K562 (cell line): ENCODE measurements at regions not wholly inside any gene's neighbourhood (a gene's known extent, or its start where the extent isn't known, plus 50 kb on each side); places are given as distances from the start of the nearest gene placed in this dataset.

ENCODE experiments used
- ATF4 ChIP-seq: fragments of 450-650 bp; formaldehyde crosslinking; IDR thresholded peaks from 2 replicates; pipeline ENCODE4 v1.4.0; 2022; ENCODE audit warnings: mild to moderate bottlenecking, moderate library complexity
- CEBPB ChIP-seq: fragments of 450-650 bp; IDR thresholded peaks from 2 replicates; pipeline ENCODE4 v1.6.1; 2016; ENCODE audit warnings: missing genetic modification characterization, missing compliant biosample characterization
- HMGXB4 ChIP-seq: sonication (generic); formaldehyde crosslinking; IDR thresholded peaks from 2 replicates; pipeline ENCODE4 v1.8.1; 2023; ENCODE audit warnings: mild to moderate bottlenecking, missing genetic modification reagents
- KLF13 ChIP-seq: fragments of 450-650 bp; IDR thresholded peaks from 2 replicates; pipeline ENCODE4 v1.6.1; 2016; ENCODE audit warnings: missing genetic modification characterization, low read depth, mild to moderate bottlenecking, missing compliant biosample characterization, moderate library complexity, borderline replicate concordance
- MYC ChIP-seq, 2 experiments: fragments of 250-450 bp in 1 of 2; sonication (Bioruptor Pico) in 1 of 2; IDR thresholded peaks; 2 replicates each; pipeline versions ENCODE4 v1.5.1 to v1.6.1; 2012 to 2021; ENCODE audit warnings: low read depth in 2 of 2, borderline replicate concordance in 1 of 2, improper control_type of control experiment in 1 of 2, low read length in 1 of 2, mild to moderate bottlenecking in 1 of 2, moderate library complexity in 1 of 2
- YY1 ChIP-seq, 3 experiments: IDR thresholded peaks; 2 replicates each; pipeline ENCODE4 v1.6.1; 2011; ENCODE audit warnings: low read length in 2 of 3, mild to moderate bottlenecking in 2 of 3, moderate library complexity in 2 of 3, borderline replicate concordance in 1 of 3, control low read depth in 1 of 3, low read depth in 1 of 3; ENCODE audit not compliant: insufficient read depth in 3 of 3, insufficient replicate concordance in 2 of 3, control insufficient read depth in 1 of 3, insufficient read length in 1 of 3; ENCODE audit errors: extremely low read depth in 1 of 3
- ZKSCAN1 ChIP-seq: fragments of 150-350 bp; IDR thresholded peaks from 2 replicates; pipeline ENCODE4 v1.6.1; 2016; ENCODE audit warnings: low read depth, low read length
- TF ChIP-seq, protein P1 (sequence below): sonication (generic); formaldehyde crosslinking; IDR thresholded peaks from 2 replicates; pipeline ENCODE4 v1.8.1; 2023; ENCODE audit warnings: mild to moderate bottlenecking, missing genetic modification reagents

DNA sequence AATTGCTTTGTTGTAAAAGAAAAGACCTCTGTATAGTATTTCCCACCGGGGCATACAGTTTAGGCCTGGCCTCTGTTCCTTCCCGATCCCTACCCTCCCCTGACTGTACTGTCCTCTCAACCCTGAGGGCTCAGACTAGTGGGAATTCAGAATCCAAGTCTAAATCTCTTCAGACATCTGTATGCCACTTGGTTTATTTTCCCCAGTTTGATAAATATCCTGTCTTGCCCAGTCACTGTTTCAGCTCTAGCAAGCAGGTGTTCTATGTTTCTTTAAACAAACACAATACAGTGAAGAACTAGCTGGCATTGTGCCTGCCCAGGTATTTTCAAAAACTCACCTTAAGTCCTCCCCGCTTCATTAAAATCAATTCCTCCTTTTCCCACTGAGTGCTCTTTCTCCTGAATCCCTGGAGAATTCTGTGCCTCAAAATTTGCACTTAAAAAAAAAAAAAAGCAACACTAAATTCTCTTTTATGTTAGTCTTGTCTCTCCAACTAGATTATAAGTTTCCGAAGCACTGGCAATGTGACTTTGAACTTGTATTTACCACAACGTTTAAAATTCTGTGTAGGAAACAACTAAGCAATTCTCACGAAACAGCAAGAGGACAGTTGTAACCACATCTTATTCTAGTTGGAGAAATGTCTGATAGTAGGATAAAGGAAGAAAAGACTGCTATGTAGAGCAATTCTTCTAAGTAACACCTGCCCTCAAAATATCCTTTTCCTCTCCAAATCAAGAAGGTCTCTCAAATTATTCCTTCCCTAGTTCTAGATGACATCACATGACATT is 112.0 kb upstream of the CARMIL1 start:
- TF ChIP-seq, protein P1, sequence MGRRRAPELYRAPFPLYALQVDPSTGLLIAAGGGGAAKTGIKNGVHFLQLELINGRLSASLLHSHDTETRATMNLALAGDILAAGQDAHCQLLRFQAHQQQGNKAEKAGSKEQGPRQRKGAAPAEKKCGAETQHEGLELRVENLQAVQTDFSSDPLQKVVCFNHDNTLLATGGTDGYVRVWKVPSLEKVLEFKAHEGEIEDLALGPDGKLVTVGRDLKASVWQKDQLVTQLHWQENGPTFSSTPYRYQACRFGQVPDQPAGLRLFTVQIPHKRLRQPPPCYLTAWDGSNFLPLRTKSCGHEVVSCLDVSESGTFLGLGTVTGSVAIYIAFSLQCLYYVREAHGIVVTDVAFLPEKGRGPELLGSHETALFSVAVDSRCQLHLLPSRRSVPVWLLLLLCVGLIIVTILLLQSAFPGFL, result no peak
- no peak for TF ChIP-seq ATF4 (CRISPR knock-in tag)
- TF ChIP-seq YY1 (IDR thresholded peaks at IDR 0.05; ENCODE audit: borderline replicate concordance in 1 of 3, control insufficient read depth in 1 of 3, extremely low read depth in 1 of 3, insufficient read depth in 3 of 3, insufficient read length in 1 of 3, insufficient replicate concordance in 2 of 3, low read depth in 1 of 3, low read length in 2 of 3), result no peak
- no peak for TF ChIP-seq HMGXB4 (CRISPR knock-in tag)
- TF ChIP-seq MYC (IDR thresholded peaks at IDR 0.05; ENCODE audit: low read depth, low read length), result no peak
- TF ChIP-seq MYC (CRISPR knock-in tag; IDR thresholded peaks at IDR 0.05; ENCODE audit: borderline replicate concordance, low read depth), result no peak
- no peak for TF ChIP-seq ZKSCAN1
- TF ChIP-seq CEBPB (tag), result no peak
- no peak for TF ChIP-seq KLF13 (tag)
